GM12874 (cell line): ENCODE measurements at regions not wholly inside any gene's neighbourhood (a gene's known extent, or its start where the extent isn't known, plus 50 kb on each side); places are given as distances from the start of the nearest gene placed in this dataset.

Experiments used
- TF ChIP-seq, protein P1 (sequence below): IDR thresholded peaks from 2 replicates; pipeline ENCODE4 v1.5.1; 2011; ENCODE audit warnings: low read depth, mild to moderate bottlenecking, control low read depth, low read length, moderate library complexity; ENCODE audit not compliant: insufficient read depth

DNA sequence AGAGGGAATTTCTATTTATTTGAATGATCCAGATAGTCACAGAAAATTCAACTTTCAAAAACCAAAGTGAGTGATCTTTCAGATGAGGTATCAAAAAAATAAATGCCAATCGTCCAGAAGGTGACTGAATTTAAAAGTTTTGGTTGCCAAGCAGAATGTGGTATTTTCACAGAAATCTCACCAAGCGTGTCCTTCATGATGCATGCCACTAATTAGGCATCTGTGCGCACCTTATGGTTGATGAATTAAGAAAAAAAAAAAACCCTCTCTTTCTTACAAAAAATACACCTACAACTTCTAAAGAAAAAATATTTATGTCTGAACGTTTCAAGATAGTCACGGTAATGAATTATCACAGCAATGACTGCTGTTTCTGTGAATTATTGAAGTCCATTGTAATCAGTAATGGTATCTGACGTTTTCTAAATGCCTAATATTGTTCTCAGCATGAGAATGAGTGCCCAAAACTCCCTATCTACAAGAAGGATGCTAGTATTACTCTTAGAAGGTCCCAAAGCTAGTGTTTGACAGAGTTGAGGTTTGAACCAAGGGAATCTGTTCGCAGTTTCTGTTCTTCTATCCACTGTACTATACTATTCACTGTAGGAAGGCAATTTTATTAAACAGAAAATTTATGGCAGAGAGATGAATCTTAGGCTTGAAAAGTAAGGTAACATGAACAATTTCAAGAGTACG is 219.6 kb upstream of the NETO1 start:
- TF ChIP-seq, protein P1, sequence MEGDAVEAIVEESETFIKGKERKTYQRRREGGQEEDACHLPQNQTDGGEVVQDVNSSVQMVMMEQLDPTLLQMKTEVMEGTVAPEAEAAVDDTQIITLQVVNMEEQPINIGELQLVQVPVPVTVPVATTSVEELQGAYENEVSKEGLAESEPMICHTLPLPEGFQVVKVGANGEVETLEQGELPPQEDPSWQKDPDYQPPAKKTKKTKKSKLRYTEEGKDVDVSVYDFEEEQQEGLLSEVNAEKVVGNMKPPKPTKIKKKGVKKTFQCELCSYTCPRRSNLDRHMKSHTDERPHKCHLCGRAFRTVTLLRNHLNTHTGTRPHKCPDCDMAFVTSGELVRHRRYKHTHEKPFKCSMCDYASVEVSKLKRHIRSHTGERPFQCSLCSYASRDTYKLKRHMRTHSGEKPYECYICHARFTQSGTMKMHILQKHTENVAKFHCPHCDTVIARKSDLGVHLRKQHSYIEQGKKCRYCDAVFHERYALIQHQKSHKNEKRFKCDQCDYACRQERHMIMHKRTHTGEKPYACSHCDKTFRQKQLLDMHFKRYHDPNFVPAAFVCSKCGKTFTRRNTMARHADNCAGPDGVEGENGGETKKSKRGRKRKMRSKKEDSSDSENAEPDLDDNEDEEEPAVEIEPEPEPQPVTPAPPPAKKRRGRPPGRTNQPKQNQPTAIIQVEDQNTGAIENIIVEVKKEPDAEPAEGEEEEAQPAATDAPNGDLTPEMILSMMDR, result no peak

- TF ChIP-seq, protein P1, result no peak
These were observed 212.1 kb upstream of the NETO1 start for GRCh38 chr18:73079920-73080319.

DNA sequence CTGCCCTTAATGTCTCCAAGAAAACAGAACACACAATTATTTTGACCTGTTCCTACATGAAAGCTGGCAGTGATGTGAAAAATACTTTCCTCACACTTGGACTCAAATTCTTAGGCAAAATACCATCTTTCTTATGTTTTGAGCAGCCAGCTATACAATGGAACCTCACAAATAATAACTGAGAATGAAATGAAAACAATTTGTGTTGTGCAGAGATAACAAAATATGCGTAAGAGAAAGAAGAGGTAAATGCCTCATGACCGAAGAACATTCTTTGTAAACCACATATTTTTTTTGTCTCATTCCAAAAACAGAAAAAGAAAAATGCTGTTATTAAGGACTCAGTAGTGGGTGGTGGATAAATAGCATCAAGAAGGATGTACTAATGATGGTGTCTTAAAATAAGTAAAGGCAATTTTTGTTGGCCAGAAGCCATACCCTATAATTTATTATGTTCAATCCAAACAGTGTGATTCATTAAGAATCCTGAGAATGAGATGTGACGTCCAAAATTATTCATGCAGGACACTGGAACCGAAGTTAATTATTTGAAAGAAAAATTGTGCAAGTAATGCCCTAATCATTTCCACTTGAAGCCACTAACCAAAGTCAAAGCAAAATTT is 193.0 kb upstream of the NETO1 start:
- TF ChIP-seq, protein P1, result no peak

GRCh38 chr18:73059280-73059679 is 191.5 kb upstream of the NETO1 start:
- TF ChIP-seq, protein P1, result no peak

GRCh38 chr18:73047688-73048087 is 179.9 kb upstream of the NETO1 start:
- TF ChIP-seq, protein P1, result no peak

DNA sequence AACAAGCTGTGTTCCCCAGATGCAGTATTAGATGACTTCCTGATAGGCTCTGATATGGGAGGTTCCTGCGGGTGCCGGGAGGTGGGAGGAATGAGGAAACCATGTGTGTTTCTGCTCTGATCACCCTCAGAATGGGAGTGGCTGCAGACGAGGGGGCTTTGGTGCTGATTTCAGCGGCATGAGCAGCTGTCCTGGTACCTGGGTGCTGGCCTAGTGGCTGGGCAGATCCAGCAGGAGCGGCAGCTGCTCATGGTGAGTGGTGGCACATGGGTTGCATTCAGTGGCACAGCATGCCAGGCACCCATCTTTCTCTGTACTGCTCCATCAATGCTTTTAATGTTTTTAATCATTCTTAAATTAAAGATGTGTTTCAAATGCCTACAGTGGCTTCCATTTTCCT is 177.2 kb upstream of the NETO1 start:
- TF ChIP-seq, protein P1, result no peak

DNA sequence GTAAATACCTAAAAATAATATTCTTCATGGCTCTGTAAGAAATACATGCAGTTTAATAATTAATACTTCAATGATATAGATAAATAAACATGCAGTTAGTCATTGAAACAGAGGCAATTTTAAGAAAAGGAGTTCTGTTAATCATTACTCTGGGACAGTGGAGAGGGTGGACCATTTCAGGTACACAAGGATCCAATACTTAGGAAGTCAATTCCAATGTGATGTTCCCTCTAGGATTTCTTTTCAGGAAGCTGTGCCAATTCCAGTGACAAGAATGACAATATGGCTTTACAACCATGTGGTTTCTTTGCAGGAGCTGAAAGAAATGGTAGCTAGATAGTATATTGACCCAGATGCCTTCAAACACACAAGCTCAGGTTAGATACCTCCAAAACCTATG is 175.8 kb upstream of the NETO1 start:
- TF ChIP-seq, protein P1, result no peak
